ENCODE measurements at regions not wholly inside any gene's neighbourhood (a gene's known extent, or its start where the extent isn't known, plus 50 kb on each side); places are given as distances from the start of the nearest gene placed in this dataset.

DNA sequence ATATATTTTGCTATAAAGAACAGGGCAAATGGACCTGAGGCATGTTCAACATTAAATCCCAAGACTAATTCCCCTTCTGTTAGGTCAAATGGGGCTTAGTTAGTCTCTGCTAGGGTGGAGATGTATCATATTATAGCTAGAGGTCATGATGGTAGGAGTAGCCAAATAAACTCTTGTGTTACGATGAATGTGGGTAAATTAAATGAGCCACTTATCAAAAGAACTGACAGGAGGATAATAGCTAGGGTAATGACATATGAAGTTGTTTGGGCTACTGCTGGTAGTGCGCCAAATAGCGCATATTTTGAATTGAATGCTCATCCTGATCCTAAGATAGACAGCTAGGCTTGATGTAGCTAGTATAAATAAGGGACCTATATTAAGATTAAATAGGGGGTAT lies 445.0 kb downstream of the GXYLT1 start:
- Histone ChIP-seq H4K5ac (ENCODE audit: low read depth, low read length) (no peak overlapping the region), H3K4me3 (ENCODE audit: insufficient read depth, low read depth, low read length) (no peak overlapping the region), H2AK5ac (ENCODE audit: low read depth, low read length) (no peak overlapping the region), H3K4ac (ENCODE audit: low read depth, low read length) (no peak overlapping the region), H3K56ac (ENCODE audit: extremely low read depth, insufficient read depth, low read length) (no peak overlapping the region), H2AFZ (replicated peaks; ENCODE audit: low read length, poor library complexity) (no peak overlapping the region), H2AK9ac (replicated peaks; ENCODE audit: low read depth, low read length, poor library complexity) (no peak overlapping the region), H3K4me1 (ENCODE audit: control insufficient read depth, insufficient read depth, low read length) (no peaks in the 10 kb centered on the region), H4K20me1 (ENCODE audit: insufficient read depth, low read length) (no peaks in the 10 kb centered on the region), H3K27me3 (ENCODE audit: control insufficient read depth, insufficient read depth, low read length) (no peaks in the 10 kb centered on the region), H4K8ac (ENCODE audit: low read depth in 2 of 2, low read length in 2 of 2) (no peak overlapping the region), H3K9me3 (ENCODE audit: control insufficient read depth, insufficient read depth, low read length) (no peaks in the 10 kb centered on the region), H3K79me1 (ENCODE audit: low read depth in 1 of 2, low read length in 2 of 2) (no peaks in the 10 kb centered on the region), H2BK15ac (ENCODE audit: low read depth, low read length) (no peak overlapping the region), H3K4me2 (ENCODE audit: low read depth, low read length) (no peak overlapping the region), H3K27ac (ENCODE audit: insufficient read depth, low read length) (no peak overlapping the region), H3K14ac (replicated peaks; ENCODE audit: low read depth, low read length) (no peak overlapping the region), H3K18ac (ENCODE audit: low read depth, low read length) (no peak overlapping the region), H2BK120ac (ENCODE audit: low read depth, low read length) (no peak overlapping the region), H2BK5ac (ENCODE audit: low read depth, low read length, poor library complexity, severe bottlenecking) (no peak overlapping the region), H3K9ac (ENCODE audit: low read depth, low read length) (no peak overlapping the region), H2BK20ac (ENCODE audit: low read depth, low read length) (no peak overlapping the region), H4K91ac (ENCODE audit: insufficient read depth, low read depth, low read length) (no peak overlapping the region), H3K9me1 (ENCODE audit: insufficient read depth, low read length) (no peaks in the 10 kb centered on the region), H3K23ac (ENCODE audit: low read depth, low read length) (no peak overlapping the region), H3K36me3 (ENCODE audit: control insufficient read depth, insufficient read depth, low read length) (no peaks in the 10 kb centered on the region)
- POLR2A ChIA-PET (ENCODE audit: unreplicated experiment), result no interaction called here
- BruUV-seq (replicated peaks), result no TSS peak
- dilution Hi-C loops (cut with HindIII; ENCODE audit: low sequenced_read_pairs, unreplicated experiment) (no loop called here), in situ Hi-C loops (cut with MboI; ENCODE audit: low sequenced_read_pairs) (no loop called here), intact Hi-C loops (cut with micrococcal nuclease) (no loop called here)
- ATAC-seq (ENCODE audit: low read depth) (no peak), DNase-seq (no peak)
- no peak for TF ChIP-seq RAD21 (IDR thresholded peaks at IDR 0.05; ENCODE audit: low read length)
- TF ChIP-seq MAZ (IDR thresholded peaks at IDR 0.05; ENCODE audit: borderline replicate concordance, low read depth, low read length), result no peak
- TF ChIP-seq CEBPB (IDR thresholded peaks at IDR 0.05; ENCODE audit: low read depth, low read length), result no peak
- no peak for TF ChIP-seq FOS (IDR thresholded peaks at IDR 0.05; ENCODE audit: low read depth, low read length)
- CTCF ChIA-PET, result no interaction called here
- WGBS, 2 experiments (ENCODE audit: extremely low coverage in 2 of 2, insufficient read length in 1 of 2), result 88% methylated on average over 2 of the region's 3 CpGs; no CpG with 5 or more reads in 1 of the 2 experiments

Data from IMR-90 (cell line).